HUES64 (cell line): ENCODE measurements at regions not wholly inside any gene's neighbourhood (a gene's known extent, or its start where the extent isn't known, plus 50 kb on each side); places are given as distances from the start of the nearest gene placed in this dataset.

Experiments
- H3K27ac ChIP-seq: 2 replicates; pipeline ENCODE4 v1.7.0; 2013; ENCODE audit warnings: low read depth, low read length, inconsistent platforms
- H3K27me3 ChIP-seq: 2 replicates; pipeline ENCODE4 v1.6.1; 2013; ENCODE audit warnings: mild to moderate bottlenecking, low read length; ENCODE audit not compliant: insufficient read depth
- H3K36me3 ChIP-seq: 2 replicates; pipeline ENCODE4 v1.6.1; 2013; ENCODE audit warnings: mild to moderate bottlenecking, low read length; ENCODE audit not compliant: insufficient read depth
- H3K4me1 ChIP-seq: 2 replicates; pipeline ENCODE4 v1.6.1; 2013; ENCODE audit warnings: mild to moderate bottlenecking, low read length, moderate library complexity; ENCODE audit not compliant: insufficient read depth
- H3K4me3 ChIP-seq: 2 replicates; pipeline ENCODE4 v1.5.1; 2013; ENCODE audit warnings: mild to moderate bottlenecking, low read length, moderate library complexity
- H3K9ac ChIP-seq: 2 replicates; pipeline ENCODE4 v1.6.1; 2013; ENCODE audit warnings: mild to moderate bottlenecking, low read depth, low read length
- H3K9me3 ChIP-seq: 2 replicates; pipeline ENCODE4 v1.6.1; 2013; ENCODE audit warnings: low read depth, low read length; ENCODE audit not compliant: insufficient read depth
- WGBS: fragments of 150-250, 120-280 bp; methylation state at CpG from one replicate; pipeline ENCODE4 v1.1.7; 2013; ENCODE audit warnings: missing lambda C conversion rate; 5-methylcytosine and 5-hydroxymethylcytosine counted together

DNA sequence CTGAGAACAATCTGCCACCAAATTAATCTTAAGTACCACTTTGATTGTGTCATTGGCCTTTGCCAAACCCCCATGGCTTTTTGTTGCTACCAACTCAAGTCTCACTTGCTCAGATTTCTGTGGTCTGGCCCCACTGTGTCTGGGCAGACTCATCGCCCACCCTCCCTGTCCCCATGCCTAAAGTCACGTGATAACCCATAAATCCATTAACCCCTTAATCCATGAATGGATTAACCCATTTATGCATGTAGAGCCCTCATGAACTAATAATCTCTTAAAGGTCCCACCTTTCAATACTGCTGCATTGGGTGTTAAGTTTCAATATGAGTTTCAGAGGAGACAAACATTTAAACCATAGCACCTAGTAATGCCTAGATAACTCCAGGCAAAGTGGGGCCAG, 78.5 kb upstream of the BLTP1 start:
- Histone ChIP-seq H3K4me1 (no peaks in the 10 kb centered on the region), H3K27me3 (no peaks in the 10 kb centered on the region), H3K36me3 (no peaks in the 10 kb centered on the region), H3K9ac (no peak overlapping the region), H3K9me3 (no peaks in the 10 kb centered on the region), H3K4me3 (no peak overlapping the region), H3K27ac (no peak overlapping the region)
- WGBS: 87% methylated on average over 2 of the region's 2 CpGs

GRCh38 chr4:122065915-122066314, 86.2 kb upstream of the BLTP1 start:
- no peak overlapping the region for H3K9ac ChIP-seq
- H3K27ac ChIP-seq: no peak overlapping the region
- no peaks in the 10 kb centered on the region for H3K27me3 ChIP-seq
- H3K36me3 ChIP-seq: no peaks in the 10 kb centered on the region
- no peaks in the 10 kb centered on the region for H3K4me1 ChIP-seq
- H3K4me3 ChIP-seq: no peak overlapping the region
- H3K9me3 ChIP-seq: no peaks in the 10 kb centered on the region
- 81% methylated on average over 6 of the region's 6 CpGs for WGBS

DNA sequence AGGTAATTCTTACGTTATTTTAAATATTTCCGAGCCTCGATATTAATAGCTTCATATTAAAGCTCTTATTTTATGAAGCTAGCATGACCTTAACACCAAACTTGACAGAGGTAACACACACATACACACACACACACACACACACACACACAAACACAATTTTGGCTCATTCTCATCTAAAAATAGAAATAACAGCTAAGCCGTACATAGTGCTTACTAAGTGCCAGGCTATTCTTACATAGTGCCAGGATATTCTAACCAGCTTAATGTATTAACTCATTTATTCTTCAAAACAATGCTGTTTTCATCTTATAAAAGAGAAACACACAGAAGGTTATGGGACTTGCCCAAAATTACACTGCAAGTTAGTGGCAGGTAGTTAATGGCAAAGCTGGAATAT, 87.0 kb upstream of the BLTP1 start:
- no peaks in the 10 kb centered on the region for H3K9me3 ChIP-seq
- no peaks in the 10 kb centered on the region for H3K27me3 ChIP-seq
- no peaks in the 10 kb centered on the region for H3K4me1 ChIP-seq
- H3K9ac ChIP-seq: no peak overlapping the region
- no peaks in the 10 kb centered on the region for H3K36me3 ChIP-seq
- H3K27ac ChIP-seq: no peak overlapping the region
- WGBS: 96% methylated on average over 4 of the region's 4 CpGs
- no peak overlapping the region for H3K4me3 ChIP-seq

GRCh38 chr4:122053186-122053585, 98.9 kb upstream of the BLTP1 start:
- Histone ChIP-seq H3K36me3 (no peaks in the 10 kb centered on the region), H3K27ac (no peak overlapping the region), H3K9ac (no peak overlapping the region), H3K27me3 (no peaks in the 10 kb centered on the region), H3K4me1 (no peaks in the 10 kb centered on the region), H3K9me3 (no peaks in the 10 kb centered on the region), H3K4me3 (no peak overlapping the region)
- WGBS: 85% methylated on average over 4 of the region's 4 CpGs

DNA sequence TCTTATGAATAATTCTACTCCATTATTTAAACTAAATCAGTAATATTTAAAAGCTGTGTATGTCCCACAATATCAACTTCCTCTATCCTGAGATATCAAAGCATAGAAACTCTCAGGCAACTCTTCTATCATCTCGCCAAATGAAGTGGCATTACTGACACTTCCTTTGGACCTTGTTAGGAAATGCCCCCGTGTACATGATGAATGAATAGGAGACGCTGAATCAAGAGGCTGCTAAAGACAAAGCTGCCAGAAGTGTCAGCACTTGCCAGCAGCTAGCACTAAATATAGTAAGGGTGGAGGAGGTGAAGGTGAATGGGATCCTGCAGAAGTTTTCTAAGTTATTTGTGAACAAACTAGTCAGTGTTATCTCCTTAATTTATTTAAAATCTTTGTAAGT, 99.5 kb upstream of the BLTP1 start:
- 85% methylated on average over 3 of the region's 3 CpGs for WGBS
- Histone ChIP-seq H3K27ac (no peak overlapping the region), H3K9me3 (no peaks in the 10 kb centered on the region), H3K36me3 (no peaks in the 10 kb centered on the region), H3K27me3 (no peaks in the 10 kb centered on the region), H3K9ac (no peak overlapping the region), H3K4me3 (no peak overlapping the region), H3K4me1 (no peaks in the 10 kb centered on the region)

GRCh38 chr4:122050841-122051240, 99.0 kb upstream of the TRPC3 start:
- Histone ChIP-seq H3K27me3 (no peaks in the 10 kb centered on the region), H3K27ac (no peak overlapping the region), H3K4me3 (no peak overlapping the region), H3K9ac (no peak overlapping the region), H3K4me1 (no peaks in the 10 kb centered on the region), H3K36me3 (no peaks in the 10 kb centered on the region), H3K9me3 (no peaks in the 10 kb centered on the region)
- WGBS: 100% methylated on average over 3 of the region's 3 CpGs

DNA sequence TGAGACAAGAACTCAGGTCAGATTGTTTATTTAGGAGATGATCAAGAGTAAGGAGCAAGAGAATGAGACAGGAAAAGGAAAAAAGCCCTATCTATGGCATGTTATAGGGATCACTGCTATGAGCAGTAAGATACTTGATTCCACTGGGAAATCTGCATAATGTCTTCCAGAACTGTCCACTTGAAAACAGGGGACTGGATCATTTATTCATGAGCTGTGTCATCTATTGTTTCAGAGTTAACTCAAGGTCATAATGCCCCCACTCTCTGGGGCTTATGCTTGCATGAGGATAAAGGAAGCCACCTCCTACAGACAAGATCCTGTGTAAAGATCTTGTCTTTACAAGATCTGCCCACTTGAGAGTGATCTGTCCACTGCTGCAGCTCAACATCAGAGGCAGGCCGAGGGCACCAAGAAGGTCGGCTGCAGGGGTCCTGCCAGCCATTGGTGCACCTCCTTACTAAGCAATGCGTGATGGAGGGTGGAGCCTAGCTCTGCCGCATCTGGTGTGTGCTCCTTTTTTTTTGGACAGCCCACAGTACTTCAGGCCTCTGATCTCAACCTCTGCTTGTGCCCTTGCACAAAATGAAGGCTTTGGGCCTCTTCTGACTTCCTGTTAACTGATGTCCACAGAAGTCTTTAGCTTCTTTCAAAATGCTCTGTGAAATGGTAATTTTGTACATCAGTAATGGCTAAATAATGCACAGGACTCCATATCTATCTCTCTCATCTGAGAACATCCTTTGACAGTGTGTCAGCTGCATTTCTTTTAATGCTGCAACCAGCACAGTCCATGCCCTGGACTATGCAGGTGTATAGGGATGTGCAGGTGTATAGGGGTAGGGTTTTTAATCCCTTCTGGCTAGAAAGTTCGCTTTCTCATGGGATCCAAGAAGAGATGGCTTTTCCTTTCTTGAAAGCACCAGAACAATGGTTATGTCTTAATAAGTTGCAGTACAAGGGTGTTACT, 95.9 kb upstream of the TRPC3 start:
- Histone ChIP-seq H3K36me3 (no peaks in the 10 kb centered on the region), H3K27ac (no peak overlapping the region), H3K4me3 (no peak overlapping the region), H3K4me1 (no peaks in the 10 kb centered on the region), H3K9ac (no peak overlapping the region), H3K9me3 (no peaks in the 10 kb centered on the region), H3K27me3 (no peaks in the 10 kb centered on the region)
- 91% methylated on average over 5 of the region's 5 CpGs for WGBS

DNA sequence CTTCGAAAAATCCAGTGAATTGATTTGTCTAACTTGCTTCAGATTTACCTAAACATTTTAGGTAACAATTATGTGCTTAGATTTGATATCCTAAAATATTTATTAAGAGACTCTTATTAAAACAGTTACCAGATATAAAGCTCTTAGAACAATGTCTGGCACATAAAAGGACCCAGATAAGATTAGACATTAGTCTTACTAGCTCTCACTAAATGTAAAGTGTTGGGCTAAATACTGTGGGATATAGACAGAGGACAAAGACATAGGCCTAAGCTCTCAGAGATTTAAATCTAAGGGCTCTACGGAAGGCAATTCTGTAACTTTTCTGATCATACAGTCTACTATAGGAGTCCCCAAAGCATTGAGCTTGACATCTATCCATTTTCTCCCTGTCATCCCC, 94.4 kb upstream of the TRPC3 start:
- WGBS: 99% methylated on average over 2 of the region's 2 CpGs
- H3K36me3 ChIP-seq: no peaks in the 10 kb centered on the region
- no peaks in the 10 kb centered on the region for H3K9me3 ChIP-seq
- no peak overlapping the region for H3K27ac ChIP-seq
- no peak overlapping the region for H3K9ac ChIP-seq
- no peaks in the 10 kb centered on the region for H3K4me1 ChIP-seq
- H3K27me3 ChIP-seq: no peaks in the 10 kb centered on the region
- H3K4me3 ChIP-seq: no peak overlapping the region

DNA sequence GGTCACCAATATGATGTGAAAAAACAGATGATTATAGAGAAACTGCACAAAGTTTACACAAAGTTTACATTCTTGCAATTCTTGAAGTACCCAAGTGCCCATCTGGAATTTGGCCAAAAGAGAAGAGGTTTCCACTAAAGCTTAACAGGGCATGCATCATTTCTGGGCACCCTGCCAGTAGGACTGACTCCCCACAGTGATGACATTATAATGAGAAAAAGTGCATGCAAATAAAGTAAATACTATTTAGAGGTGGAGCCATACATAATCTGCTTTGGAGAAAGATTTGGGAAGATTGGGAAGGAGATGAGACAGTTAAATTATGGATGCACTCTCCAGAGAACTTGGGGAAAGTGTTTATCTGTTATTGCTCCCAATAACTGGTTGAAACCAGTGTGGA, 93.7 kb upstream of the TRPC3 start:
- Histone ChIP-seq H3K4me3 (no peak overlapping the region), H3K4me1 (no peaks in the 10 kb centered on the region), H3K36me3 (no peaks in the 10 kb centered on the region), H3K9me3 (no peaks in the 10 kb centered on the region), H3K27me3 (no peaks in the 10 kb centered on the region), H3K9ac (no peak overlapping the region), H3K27ac (no peak overlapping the region)

DNA sequence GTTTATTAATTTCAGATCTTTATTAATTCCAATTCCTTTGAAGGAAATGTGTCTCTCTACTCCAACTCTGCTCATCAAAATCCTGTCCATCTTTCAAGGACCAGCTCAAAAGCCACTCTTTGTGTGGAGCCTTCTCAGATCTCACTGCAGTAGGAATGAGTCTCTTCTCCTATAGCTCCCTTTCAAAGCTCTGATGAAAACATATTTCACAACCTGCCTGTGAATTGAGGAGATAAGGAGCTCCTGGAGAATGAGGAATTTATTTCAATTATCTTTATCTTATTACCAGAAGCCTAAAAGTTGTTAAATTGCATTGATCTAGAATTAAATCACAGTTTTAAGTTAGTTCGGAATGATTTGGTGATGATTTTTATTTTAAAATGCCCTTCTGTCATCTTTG, 92.6 kb upstream of the TRPC3 start:
- no peak overlapping the region for H3K27ac ChIP-seq
- H3K36me3 ChIP-seq: no peaks in the 10 kb centered on the region
- no peaks in the 10 kb centered on the region for H3K27me3 ChIP-seq
- H3K9me3 ChIP-seq: no peaks in the 10 kb centered on the region
- H3K4me3 ChIP-seq: no peak overlapping the region
- 88% methylated on average over 1 of the region's 1 CpG for WGBS
- no peaks in the 10 kb centered on the region for H3K4me1 ChIP-seq
- no peak overlapping the region for H3K9ac ChIP-seq

- Histone ChIP-seq H3K27me3 (no peaks in the 10 kb centered on the region), H3K4me3 (no peak overlapping the region), H3K9ac (no peak overlapping the region), H3K27ac (no peak overlapping the region), H3K4me1 (no peaks in the 10 kb centered on the region), H3K9me3 (no peaks in the 10 kb centered on the region), H3K36me3 (no peaks in the 10 kb centered on the region)
- WGBS: 77% methylated on average over 5 of the region's 5 CpGs
Measured at GRCh38 chr4:122041312-122041711, 89.5 kb upstream of the TRPC3 start.

DNA sequence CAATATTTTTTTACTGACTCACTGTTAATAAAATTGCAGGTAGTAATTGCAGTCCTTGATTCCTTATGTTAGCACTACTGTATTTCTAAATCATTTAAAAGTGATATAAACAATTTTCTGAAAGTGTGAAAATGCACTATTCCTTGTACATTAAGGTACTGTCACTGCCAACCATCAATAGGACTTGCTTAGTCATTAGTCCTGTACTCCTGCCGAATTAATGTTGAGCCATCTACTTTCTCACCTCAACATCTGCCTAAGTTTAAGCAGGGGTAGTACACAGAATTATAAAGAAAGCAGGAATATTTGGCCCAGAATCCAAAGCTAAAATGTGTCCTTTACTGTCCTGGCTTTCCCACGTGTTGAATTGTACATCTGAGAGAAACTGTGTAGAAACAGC, 87.0 kb upstream of the TRPC3 start:
- Histone ChIP-seq H3K27ac (no peak overlapping the region), H3K9me3 (no peaks in the 10 kb centered on the region), H3K9ac (no peak overlapping the region), H3K27me3 (no peaks in the 10 kb centered on the region), H3K4me1 (no peaks in the 10 kb centered on the region), H3K4me3 (no peak overlapping the region), H3K36me3 (no peaks in the 10 kb centered on the region)
- 29% methylated on average over 2 of the region's 2 CpGs for WGBS
